Stimulated activated memory B cell treated with anti-CD40 and anti-IgM and Interleukin-4, amounts not matched to agents 10 μg/mL and 1 μg/mL and 100 μg/mL, for 72 hours (primary cell): ENCODE measurements at regions not wholly inside any gene's neighbourhood (a gene's known extent, or its start where the extent isn't known, plus 50 kb on each side); places are given as distances from the start of the nearest gene placed in this dataset.
"Not testable (repeated sequence)": the region's sequence is repeated elsewhere in the genome, so short reads cannot be mapped to it uniquely, and the experiment has no call there.

ENCODE experiments used
- ATAC-seq: fragments of 150-1000 bp; cut with Tn5 transposase; 2 replicates; pipeline ENCODE4 v1.10.0; 2021
- H3K27ac Mint-ChIP-seq: one replicate; pipeline ENCODE4 v1.8.0; 2022; ENCODE audit warnings: mild to moderate bottlenecking, mixed read lengths
- H3K27me3 Mint-ChIP-seq: one replicate; pipeline ENCODE4 v1.8.0; 2022; ENCODE audit warnings: mixed read lengths
- H3K36me3 Mint-ChIP-seq: one replicate; pipeline ENCODE4 v1.8.0; 2022; ENCODE audit warnings: mixed read lengths
- H3K4me1 Mint-ChIP-seq: one replicate; pipeline ENCODE4 v1.8.0; 2022; ENCODE audit warnings: mixed read lengths
- H3K4me3 Mint-ChIP-seq: one replicate; pipeline ENCODE4 v1.8.0; 2022; ENCODE audit warnings: mild to moderate bottlenecking, moderate library complexity, mixed read lengths
- H3K9me3 Mint-ChIP-seq: one replicate; pipeline ENCODE4 v1.8.0; 2022; ENCODE audit warnings: mixed read lengths

GRCh38 chr2:35986871-35987270 is 368.7 kb upstream of the CRIM1 start:
- Mint-ChIP-seq H3K27me3 (no peaks in the 10 kb centered on the region), H3K9me3 (peaks cover 3% of the 10 kb centered on the region), H3K4me1 (no peaks in the 10 kb centered on the region), H3K36me3 (no peaks in the 10 kb centered on the region), H3K27ac (no peak overlapping the region), H3K4me3 (no peak overlapping the region)
- no peak for ATAC-seq

- Mint-ChIP-seq H3K4me1 (no peaks in the 10 kb centered on the region), H3K27me3 (no peaks in the 10 kb centered on the region), H3K9me3 (no peaks in the 10 kb centered on the region), H3K27ac (no peak overlapping the region), H3K4me3 (no peak overlapping the region), H3K36me3 (no peaks in the 10 kb centered on the region)
- no peak for ATAC-seq
Observed at GRCh38 chr2:35978218-35978617, 377.4 kb upstream of the CRIM1 start.

GRCh38 chr2:35976611-35977010 is 379.0 kb upstream of the CRIM1 start:
- no peak for ATAC-seq
- no peaks in the 10 kb centered on the region for H3K27me3 Mint-ChIP-seq
- no peaks in the 10 kb centered on the region for H3K4me1 Mint-ChIP-seq
- H3K36me3 Mint-ChIP-seq = no peaks in the 10 kb centered on the region
- H3K27ac Mint-ChIP-seq = no peak overlapping the region
- H3K4me3 Mint-ChIP-seq = no peak overlapping the region
- H3K9me3 Mint-ChIP-seq = no peaks in the 10 kb centered on the region

GRCh38 chr2:35973737-35974132 is 381.8 kb upstream of the CRIM1 start:
- ATAC-seq = no peak
- Mint-ChIP-seq H3K27me3 (no peaks in the 10 kb centered on the region), H3K4me3 (no peak overlapping the region), H3K4me1 (no peaks in the 10 kb centered on the region), H3K27ac (no peak overlapping the region), H3K9me3 (no peaks in the 10 kb centered on the region), H3K36me3 (no peaks in the 10 kb centered on the region)

- Mint-ChIP-seq H3K27ac (no peak overlapping the region), H3K4me1 (no peaks in the 10 kb centered on the region), H3K9me3 (no peaks in the 10 kb centered on the region), H3K36me3 (no peaks in the 10 kb centered on the region), H3K4me3 (no peak overlapping the region), H3K27me3 (no peaks in the 10 kb centered on the region)
- no peak for ATAC-seq
Observed at GRCh38 chr2:35973132-35973736, 382.3 kb upstream of the CRIM1 start.

GRCh38 chr2:35963824-35964223 is 391.8 kb upstream of the CRIM1 start:
- H3K27me3 Mint-ChIP-seq = no peaks in the 10 kb centered on the region
- ATAC-seq = no peak
- H3K27ac Mint-ChIP-seq = no peak overlapping the region
- no peaks in the 10 kb centered on the region for H3K4me1 Mint-ChIP-seq
- no peaks in the 10 kb centered on the region for H3K36me3 Mint-ChIP-seq
- H3K9me3 Mint-ChIP-seq = no peaks in the 10 kb centered on the region
- no peak overlapping the region for H3K4me3 Mint-ChIP-seq

GRCh38 chr2:35963357-35963756 is 392.2 kb upstream of the CRIM1 start:
- Mint-ChIP-seq H3K4me1 (no peaks in the 10 kb centered on the region), H3K27me3 (no peaks in the 10 kb centered on the region), H3K36me3 (no peaks in the 10 kb centered on the region), H3K27ac (no peak overlapping the region), H3K4me3 (no peak overlapping the region), H3K9me3 (no peaks in the 10 kb centered on the region)
- no peak for ATAC-seq

- H3K27me3 Mint-ChIP-seq = no peaks in the 10 kb centered on the region
- no peak for ATAC-seq
- no peak overlapping the region for H3K27ac Mint-ChIP-seq
- no peaks in the 10 kb centered on the region for H3K36me3 Mint-ChIP-seq
- peaks cover 6% of the 10 kb centered on the region for H3K9me3 Mint-ChIP-seq
- H3K4me3 Mint-ChIP-seq = no peak overlapping the region
- H3K4me1 Mint-ChIP-seq = no peaks in the 10 kb centered on the region
Observed at GRCh38 chr2:35962585-35963146, 392.9 kb upstream of the CRIM1 start.

- peaks cover 6% of the 10 kb centered on the region for H3K9me3 Mint-ChIP-seq
- no peaks in the 10 kb centered on the region for H3K4me1 Mint-ChIP-seq
- no peaks in the 10 kb centered on the region for H3K36me3 Mint-ChIP-seq
- no peak overlapping the region for H3K4me3 Mint-ChIP-seq
- no peaks in the 10 kb centered on the region for H3K27me3 Mint-ChIP-seq
- H3K27ac Mint-ChIP-seq = no peak overlapping the region
- no peak for ATAC-seq
Observed at GRCh38 chr2:35960596-35960995, 395.0 kb upstream of the CRIM1 start.

GRCh38 chr2:35957053-35957452 is 398.5 kb upstream of the CRIM1 start:
- ATAC-seq, H3K9me3 Mint-ChIP-seq, H3K27ac Mint-ChIP-seq, H3K36me3 Mint-ChIP-seq, H3K4me3 Mint-ChIP-seq, H3K4me1 Mint-ChIP-seq, H3K27me3 Mint-ChIP-seq: not testable (repeated sequence)

- Mint-ChIP-seq H3K4me1 (no peaks in the 10 kb centered on the region), H3K36me3 (no peaks in the 10 kb centered on the region), H3K9me3 (no peaks in the 10 kb centered on the region), H3K4me3 (no peak overlapping the region), H3K27me3 (no peaks in the 10 kb centered on the region), H3K27ac (no peak overlapping the region)
- ATAC-seq = no peak
Observed at GRCh38 chr2:35946478-35946877, 409.1 kb upstream of the CRIM1 start.

- Mint-ChIP-seq H3K9me3 (no peaks in the 10 kb centered on the region), H3K27ac (no peak overlapping the region), H3K36me3 (no peaks in the 10 kb centered on the region), H3K4me1 (no peaks in the 10 kb centered on the region), H3K4me3 (no peak overlapping the region), H3K27me3 (no peaks in the 10 kb centered on the region)
- no peak for ATAC-seq
Observed at GRCh38 chr2:35938838-35939237, 416.7 kb upstream of the CRIM1 start.

GRCh38 chr2:35933031-35933430 is 422.5 kb upstream of the CRIM1 start:
- H3K4me3 Mint-ChIP-seq = no peak overlapping the region
- H3K27me3 Mint-ChIP-seq = no peaks in the 10 kb centered on the region
- no peaks in the 10 kb centered on the region for H3K36me3 Mint-ChIP-seq
- H3K27ac Mint-ChIP-seq = no peak overlapping the region
- H3K9me3 Mint-ChIP-seq = peaks cover 3% of the 10 kb centered on the region
- H3K4me1 Mint-ChIP-seq = no peaks in the 10 kb centered on the region
- no peak for ATAC-seq

GRCh38 chr2:35932276-35932963 is 423.2 kb upstream of the CRIM1 start:
- no peak for ATAC-seq
- Mint-ChIP-seq H3K9me3 (peaks cover 7% of the 10 kb centered on the region), H3K27ac (no peak overlapping the region), H3K4me1 (no peaks in the 10 kb centered on the region), H3K27me3 (no peaks in the 10 kb centered on the region), H3K36me3 (no peaks in the 10 kb centered on the region), H3K4me3 (no peak overlapping the region)

GRCh38 chr2:35931626-35932025 is 424.0 kb upstream of the CRIM1 start:
- no peak for ATAC-seq
- H3K27ac Mint-ChIP-seq = no peak overlapping the region
- H3K4me3 Mint-ChIP-seq = no peak overlapping the region
- no peaks in the 10 kb centered on the region for H3K36me3 Mint-ChIP-seq
- H3K9me3 Mint-ChIP-seq = peaks cover 9% of the 10 kb centered on the region
- H3K27me3 Mint-ChIP-seq = no peaks in the 10 kb centered on the region
- H3K4me1 Mint-ChIP-seq = no peaks in the 10 kb centered on the region

GRCh38 chr2:35931115-35931514 is 424.5 kb upstream of the CRIM1 start:
- H3K9me3 Mint-ChIP-seq = peaks cover 9% of the 10 kb centered on the region
- H3K4me3 Mint-ChIP-seq = no peak overlapping the region
- H3K4me1 Mint-ChIP-seq = no peaks in the 10 kb centered on the region
- ATAC-seq = no peak
- H3K27ac Mint-ChIP-seq = no peak overlapping the region
- no peaks in the 10 kb centered on the region for H3K27me3 Mint-ChIP-seq
- H3K36me3 Mint-ChIP-seq = no peaks in the 10 kb centered on the region
